Ishikawa (cell line): ENCODE measurements at regions not wholly inside any gene's neighbourhood (a gene's known extent, or its start where the extent isn't known, plus 50 kb on each side); places are given as distances from the start of the nearest gene placed in this dataset.

ENCODE experiments used
- CEBPB ChIP-seq: IDR thresholded peaks from 2 replicates; pipeline ENCODE4 v1.6.1; 2012
- CREB1 ChIP-seq: IDR thresholded peaks from 2 replicates; pipeline ENCODE4 v1.6.1; 2012; ENCODE audit warnings: low read depth
- EGR1 ChIP-seq: IDR thresholded peaks from 2 replicates; pipeline ENCODE4 v1.6.1; 2012
- EP300 ChIP-seq: IDR thresholded peaks from 2 replicates; pipeline ENCODE4 v1.6.1; 2012; ENCODE audit warnings: borderline replicate concordance
- FOXM1 ChIP-seq: IDR thresholded peaks from 2 replicates; pipeline ENCODE4 v1.6.1; 2012; ENCODE audit warnings: low read depth, borderline replicate concordance
- MAX ChIP-seq: IDR thresholded peaks from 2 replicates; pipeline ENCODE4 v1.6.1; 2012
- NFIC ChIP-seq: IDR thresholded peaks from 2 replicates; pipeline ENCODE4 v1.6.1; 2012
- RAD21 ChIP-seq: IDR thresholded peaks from 2 replicates; pipeline ENCODE4 v1.6.1; 2012; ENCODE audit warnings: low read depth
- TAF1 ChIP-seq: IDR thresholded peaks from 2 replicates; pipeline ENCODE4 v1.6.1; 2012; ENCODE audit warnings: low read depth, mild to moderate bottlenecking
- TCF12 ChIP-seq: IDR thresholded peaks from 2 replicates; pipeline ENCODE4 v1.6.1; 2012; ENCODE audit warnings: low read depth
- TEAD4 ChIP-seq: IDR thresholded peaks from 2 replicates; pipeline ENCODE4 v1.6.1; 2012
- YY1 ChIP-seq: IDR thresholded peaks from 2 replicates; pipeline ENCODE4 v1.6.1; 2012; ENCODE audit warnings: low read depth
- ZBTB7A ChIP-seq: IDR thresholded peaks from 2 replicates; pipeline ENCODE4 v1.6.1; 2012; ENCODE audit warnings: low read depth
- TF ChIP-seq, protein P1 (sequence below): IDR thresholded peaks from 2 replicates; pipeline ENCODE4 v1.6.1; 2012
- TF ChIP-seq, protein P2 (sequence below): IDR thresholded peaks from 2 replicates; pipeline ENCODE4 v1.6.1; 2012; ENCODE audit warnings: low read depth, mild to moderate bottlenecking

DNA sequence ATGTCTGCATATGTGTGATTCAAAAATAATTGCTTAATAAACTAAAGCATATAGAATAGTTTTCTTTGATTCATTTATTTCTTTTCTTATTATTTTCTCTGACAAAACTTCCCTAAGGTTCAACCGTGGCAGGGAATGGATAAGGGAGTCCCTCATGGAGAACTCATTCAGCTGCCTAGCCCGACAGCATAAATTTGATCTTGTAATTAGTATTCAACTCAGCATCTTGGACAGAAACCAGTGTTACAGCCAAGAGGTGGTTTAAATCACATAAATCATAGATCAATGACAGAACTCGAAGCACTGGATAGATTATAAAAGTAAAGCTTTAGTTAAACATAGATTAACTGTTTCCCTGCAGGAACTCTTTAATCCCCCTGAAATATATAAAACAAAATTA lies 174.3 kb upstream of the POU3F4 start:
- TF ChIP-seq TCF12 (no peak), MAX (no peak), CREB1 (no peak), RAD21 (no peak), NFIC (no peak; the same call in 1 of the 2 replicates), FOXM1 (no peak), YY1 (no peak), CEBPB (no peak), TEAD4 (no peak), TAF1 (no peak), EP300 (no peak; the same call in 1 of the 2 replicates), EGR1 (no peak), ZBTB7A (no peak)
- TF ChIP-seq, protein P1, sequence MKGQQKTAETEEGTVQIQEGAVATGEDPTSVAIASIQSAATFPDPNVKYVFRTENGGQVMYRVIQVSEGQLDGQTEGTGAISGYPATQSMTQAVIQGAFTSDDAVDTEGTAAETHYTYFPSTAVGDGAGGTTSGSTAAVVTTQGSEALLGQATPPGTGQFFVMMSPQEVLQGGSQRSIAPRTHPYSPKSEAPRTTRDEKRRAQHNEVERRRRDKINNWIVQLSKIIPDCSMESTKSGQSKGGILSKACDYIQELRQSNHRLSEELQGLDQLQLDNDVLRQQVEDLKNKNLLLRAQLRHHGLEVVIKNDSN, result no peak
- TF ChIP-seq, protein P2, sequence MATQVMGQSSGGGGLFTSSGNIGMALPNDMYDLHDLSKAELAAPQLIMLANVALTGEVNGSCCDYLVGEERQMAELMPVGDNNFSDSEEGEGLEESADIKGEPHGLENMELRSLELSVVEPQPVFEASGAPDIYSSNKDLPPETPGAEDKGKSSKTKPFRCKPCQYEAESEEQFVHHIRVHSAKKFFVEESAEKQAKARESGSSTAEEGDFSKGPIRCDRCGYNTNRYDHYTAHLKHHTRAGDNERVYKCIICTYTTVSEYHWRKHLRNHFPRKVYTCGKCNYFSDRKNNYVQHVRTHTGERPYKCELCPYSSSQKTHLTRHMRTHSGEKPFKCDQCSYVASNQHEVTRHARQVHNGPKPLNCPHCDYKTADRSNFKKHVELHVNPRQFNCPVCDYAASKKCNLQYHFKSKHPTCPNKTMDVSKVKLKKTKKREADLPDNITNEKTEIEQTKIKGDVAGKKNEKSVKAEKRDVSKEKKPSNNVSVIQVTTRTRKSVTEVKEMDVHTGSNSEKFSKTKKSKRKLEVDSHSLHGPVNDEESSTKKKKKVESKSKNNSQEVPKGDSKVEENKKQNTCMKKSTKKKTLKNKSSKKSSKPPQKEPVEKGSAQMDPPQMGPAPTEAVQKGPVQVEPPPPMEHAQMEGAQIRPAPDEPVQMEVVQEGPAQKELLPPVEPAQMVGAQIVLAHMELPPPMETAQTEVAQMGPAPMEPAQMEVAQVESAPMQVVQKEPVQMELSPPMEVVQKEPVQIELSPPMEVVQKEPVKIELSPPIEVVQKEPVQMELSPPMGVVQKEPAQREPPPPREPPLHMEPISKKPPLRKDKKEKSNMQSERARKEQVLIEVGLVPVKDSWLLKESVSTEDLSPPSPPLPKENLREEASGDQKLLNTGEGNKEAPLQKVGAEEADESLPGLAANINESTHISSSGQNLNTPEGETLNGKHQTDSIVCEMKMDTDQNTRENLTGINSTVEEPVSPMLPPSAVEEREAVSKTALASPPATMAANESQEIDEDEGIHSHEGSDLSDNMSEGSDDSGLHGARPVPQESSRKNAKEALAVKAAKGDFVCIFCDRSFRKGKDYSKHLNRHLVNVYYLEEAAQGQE, result no peak

DNA sequence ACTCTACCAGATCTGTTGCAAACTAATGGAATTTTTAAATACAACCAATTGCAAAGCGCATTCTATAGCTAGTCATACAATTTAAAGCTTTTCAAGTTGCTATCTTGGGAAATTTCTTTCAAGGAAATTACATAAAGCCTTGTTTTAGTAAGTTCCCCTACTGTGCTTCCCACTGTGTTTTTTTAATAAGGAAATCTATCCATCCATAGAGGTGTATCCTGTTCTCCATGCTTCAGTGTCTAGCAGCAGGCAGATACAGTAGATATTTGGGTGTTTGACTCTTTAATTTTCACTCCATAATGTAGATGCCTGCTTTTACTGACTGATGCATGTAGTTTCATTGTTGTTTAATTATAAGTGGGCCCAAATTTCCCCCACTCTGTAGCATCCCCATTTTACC lies 171.6 kb upstream of the POU3F4 start:
- TF ChIP-seq ZBTB7A, result no peak
- no peak for TF ChIP-seq RAD21
- TF ChIP-seq EP300, result peak; percentile 62; the same call in 1 of the 2 replicates
- TF ChIP-seq, protein P2, result no peak
- TF ChIP-seq NFIC, result no peak
- TF ChIP-seq, protein P1, result no peak
- TF ChIP-seq YY1, result no peak
- peak; percentile 58 for TF ChIP-seq FOXM1

DNA sequence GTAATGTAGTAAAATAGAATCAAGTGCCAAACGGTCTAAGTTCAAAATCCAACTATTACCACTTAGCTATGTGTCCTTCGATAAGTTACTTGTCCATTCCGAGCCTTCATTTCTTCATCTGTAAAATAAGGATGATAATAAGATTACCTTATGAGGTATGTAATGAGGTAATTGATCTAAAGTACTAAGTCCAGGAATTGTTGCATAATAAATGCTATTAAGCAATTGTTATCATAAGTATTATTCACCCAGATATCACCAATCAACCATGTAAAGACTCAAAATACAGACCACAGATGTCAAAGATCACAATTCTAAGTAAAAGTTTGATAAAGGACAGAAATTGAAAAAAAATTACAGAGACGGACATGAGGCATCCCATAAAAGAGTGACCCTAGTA lies 168.4 kb upstream of the POU3F4 start:
- no peak for TF ChIP-seq CEBPB
- no peak for TF ChIP-seq RAD21
- no peak for TF ChIP-seq EGR1
- no peak for TF ChIP-seq ZBTB7A
- TF ChIP-seq FOXM1, result no peak
- TF ChIP-seq TCF12, result no peak
- TF ChIP-seq YY1, result no peak
- TF ChIP-seq TAF1, result no peak
- no peak for TF ChIP-seq TEAD4
- TF ChIP-seq MAX, result no peak
- TF ChIP-seq, protein P1, result no peak

- TF ChIP-seq FOXM1, result no peak
- no peak for TF ChIP-seq RAD21
- TF ChIP-seq CEBPB, result no peak
- no peak for TF ChIP-seq MAX
- TF ChIP-seq NFIC, result peak; percentile 29; the same call in 1 of the 2 replicates
- no peak for TF ChIP-seq TEAD4
These were observed 162.8 kb upstream of the POU3F4 start for GRCh38 chrX:83345298-83345697.
